H9 (cell line): ENCODE measurements at regions not wholly inside any gene's neighbourhood (a gene's known extent, or its start where the extent isn't known, plus 50 kb on each side); places are given as distances from the start of the nearest gene placed in this dataset.

Experiments used
- DNase-seq: peaks from one replicate; pipeline ENCODE4 v3.0.0-alpha.2; 2017
- H2AFZ ChIP-seq: one replicate; pipeline ENCODE4 v1.6.1; 2013; ENCODE audit warnings: mild to moderate bottlenecking, low read length, control low read depth, moderate library complexity
- H2AK5ac ChIP-seq: 2 replicates; pipeline ENCODE4 v1.6.1; 2013; ENCODE audit warnings: low read length, control low read depth, mixed read lengths; ENCODE audit not compliant: insufficient read length
- H2BK120ac ChIP-seq: one replicate; pipeline ENCODE4 v1.6.1; 2013; ENCODE audit warnings: low read depth, mild to moderate bottlenecking, low read length, control low read depth, inconsistent platforms; ENCODE audit not compliant: poor library complexity, severe bottlenecking
- H2BK12ac ChIP-seq: 2 replicates; pipeline ENCODE4 v1.6.1; 2013; ENCODE audit warnings: low read length, control low read depth, mixed read lengths, low read depth; ENCODE audit not compliant: insufficient read length
- H2BK15ac ChIP-seq: 2 replicates; pipeline ENCODE4 v1.6.1; 2013; ENCODE audit warnings: low read depth, low read length, control low read depth
- H2BK20ac ChIP-seq: one replicate; pipeline ENCODE4 v1.6.1; 2013; ENCODE audit warnings: low read depth, mild to moderate bottlenecking, low read length, control low read depth, inconsistent platforms; ENCODE audit not compliant: poor library complexity, severe bottlenecking
- H2BK5ac ChIP-seq: 2 replicates; pipeline ENCODE4 v1.6.1; 2013; ENCODE audit warnings: low read length, control low read depth, mixed read lengths; ENCODE audit not compliant: insufficient read length
- H3K14ac ChIP-seq: 2 replicates; pipeline ENCODE4 v1.6.1; 2013; ENCODE audit warnings: low read length, control low read depth; ENCODE audit not compliant: insufficient read depth
- H3K18ac ChIP-seq: 2 replicates; pipeline ENCODE4 v1.6.1; 2013; ENCODE audit warnings: low read depth, mild to moderate bottlenecking, mixed read lengths, low read length, control low read depth; ENCODE audit not compliant: insufficient read length
- H3K23ac ChIP-seq: 2 replicates; pipeline ENCODE4 v1.6.1; 2013; ENCODE audit warnings: low read length, control low read depth, mixed read lengths, low read depth; ENCODE audit not compliant: insufficient read length
- H3K23me2 ChIP-seq: 2 replicates; pipeline ENCODE4 v1.6.1; 2013; ENCODE audit warnings: low read depth, mild to moderate bottlenecking, mixed read lengths, low read length, control low read depth; ENCODE audit not compliant: insufficient read length, poor library complexity, severe bottlenecking
- H3K27ac ChIP-seq: 2 replicates; pipeline ENCODE4 v1.5.1; 2013; ENCODE audit warnings: low read length, control low read depth, mixed read lengths, low read depth; ENCODE audit not compliant: insufficient read length
- H3K27me3 ChIP-seq: 2 replicates; pipeline ENCODE4 v1.6.1; 2013; ENCODE audit warnings: low read length, control low read depth, inconsistent platforms; ENCODE audit not compliant: insufficient read depth
- H3K4ac ChIP-seq: 2 replicates; pipeline ENCODE4 v1.6.1; 2013; ENCODE audit warnings: low read depth, mild to moderate bottlenecking, control low read depth, inconsistent platforms, low read length, moderate library complexity
- H3K4me1 ChIP-seq: 2 replicates; pipeline ENCODE4 v1.6.1; 2013; ENCODE audit warnings: low read length, control low read depth, inconsistent platforms; ENCODE audit not compliant: insufficient read depth
- H3K4me2 ChIP-seq: 2 replicates; pipeline ENCODE4 v1.6.1; 2013; ENCODE audit warnings: low read length, control low read depth, mixed read lengths; ENCODE audit not compliant: insufficient read length, insufficient read depth
- H3K56ac ChIP-seq: 2 replicates; pipeline ENCODE4 v1.6.1; 2013; ENCODE audit warnings: low read depth, mild to moderate bottlenecking, mixed read lengths, low read length, control low read depth; ENCODE audit not compliant: insufficient read length
- H3K79me1 ChIP-seq: 2 replicates; pipeline ENCODE4 v1.6.1; 2013; ENCODE audit warnings: low read depth, mild to moderate bottlenecking, moderate library complexity, low read length, control low read depth, inconsistent platforms; ENCODE audit not compliant: insufficient read depth, poor library complexity, severe bottlenecking
- H3K79me2 ChIP-seq: 2 replicates; pipeline ENCODE4 v1.6.1; 2013; ENCODE audit warnings: low read length, control low read depth, inconsistent platforms; ENCODE audit not compliant: insufficient read depth
- H3K9ac ChIP-seq: 2 replicates; pipeline ENCODE4 v1.6.1; 2013; ENCODE audit warnings: low read length, control low read depth, mixed read lengths; ENCODE audit not compliant: insufficient read length; ENCODE audit errors: extremely low read depth
- H3K9me3 ChIP-seq: one replicate; pipeline ENCODE4 v1.6.1; 2013; ENCODE audit warnings: low read depth, low read length, inconsistent platforms; ENCODE audit not compliant: control insufficient read depth
- H3T11ph ChIP-seq: one replicate; pipeline ENCODE4 v1.6.1; 2013; ENCODE audit warnings: mild to moderate bottlenecking, low read length, control low read depth, inconsistent platforms
- H4K20me1 ChIP-seq: one replicate; pipeline ENCODE4 v1.6.1; 2013; ENCODE audit not compliant: control insufficient read depth, insufficient read length, insufficient read depth
- H4K5ac ChIP-seq: 2 replicates; pipeline ENCODE4 v1.6.1; 2013; ENCODE audit warnings: low read depth, mild to moderate bottlenecking, mixed read lengths, low read length, control low read depth; ENCODE audit not compliant: insufficient read length
- H4K8ac ChIP-seq: replicated peaks from 2 replicates; pipeline ENCODE4 v1.6.1; 2013; ENCODE audit warnings: low read length, control low read depth, mixed read lengths, low read depth; ENCODE audit not compliant: insufficient read length
- H4K91ac ChIP-seq: 2 replicates; pipeline ENCODE4 v1.6.1; 2013; ENCODE audit warnings: low read depth, mild to moderate bottlenecking, moderate library complexity, mixed read lengths, low read length, control low read depth; ENCODE audit not compliant: insufficient read length
- H3K27ac Mint-ChIP-seq, 3 experiments: 2 replicates in 2 of 3; 3 replicates in 1 of 3; pipeline ENCODE4 v1.8.0; 2020 to 2021; ENCODE audit warnings: mixed read lengths in 3 of 3, mild to moderate bottlenecking in 1 of 3, moderate library complexity in 1 of 3
- H3K27me3 Mint-ChIP-seq: 2 replicates; pipeline ENCODE4 v1.8.0; 2021; ENCODE audit warnings: low read depth, mild to moderate bottlenecking, moderate library complexity, mixed read lengths
- H3K36me3 Mint-ChIP-seq, 3 experiments: 2 replicates in 2 of 3; 3 replicates in 1 of 3; pipeline ENCODE4 v1.8.0; 2020 to 2021; ENCODE audit warnings: low read depth in 3 of 3, mixed read lengths in 3 of 3; ENCODE audit not compliant: insufficient read depth in 1 of 3
- H3K4me1 Mint-ChIP-seq, 2 experiments: 2 replicates each; pipeline ENCODE4 v1.8.0; 2020; ENCODE audit warnings: mixed read lengths in 2 of 2
- H3K4me3 Mint-ChIP-seq, 2 experiments: 2 replicates in 1 of 2; 3 replicates in 1 of 2; pipeline ENCODE4 v1.8.0; 2020 to 2021; ENCODE audit warnings: mild to moderate bottlenecking in 2 of 2, mixed read lengths in 2 of 2, moderate library complexity in 1 of 2
- H3K9me3 Mint-ChIP-seq, 2 experiments: 2 replicates in 1 of 2; 3 replicates in 1 of 2; pipeline ENCODE4 v1.8.0; 2020; ENCODE audit warnings: mild to moderate bottlenecking in 2 of 2, mixed read lengths in 2 of 2, moderate library complexity in 1 of 2
- TF ChIP-seq, protein P1 (sequence below): fragments of 200-600 bp; sonication (generic); conservative IDR thresholded peaks from 3 replicates; pipeline ENCODE4 v1.8.0; 2021; ENCODE audit warnings: antibody characterized with exemption, mild to moderate bottlenecking

DNA sequence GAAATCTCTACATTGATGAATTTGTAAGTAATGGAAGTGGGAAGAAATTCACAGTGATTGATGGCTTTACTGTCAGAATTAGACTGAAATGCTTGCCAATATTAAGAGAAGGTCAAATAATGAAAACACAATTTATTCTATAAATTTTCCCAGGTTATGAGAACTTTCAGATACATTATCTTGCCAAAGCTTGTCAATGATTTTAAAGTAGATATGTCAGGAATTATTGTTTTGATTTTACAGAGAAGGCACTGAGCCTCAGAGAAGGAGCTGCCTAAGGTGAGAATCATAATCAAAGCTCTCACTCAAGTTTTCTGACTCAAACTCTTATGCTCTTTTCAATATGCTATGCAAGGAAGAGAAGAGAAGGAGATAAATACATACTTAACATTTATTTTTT, 564.0 kb upstream of the RGMB start:
- Histone ChIP-seq H3K9me3 (no peaks in the 10 kb centered on the region), H3K27me3 (no peaks in the 10 kb centered on the region), H4K8ac (no peak overlapping the region), H3K9ac (no peak overlapping the region), H3K18ac (no peak overlapping the region), H3K79me1 (no peaks in the 10 kb centered on the region), H3K56ac (no peak overlapping the region), H4K91ac (no peak overlapping the region), H3K14ac (no peak overlapping the region), H2BK5ac (no peak overlapping the region), H4K20me1 (no peaks in the 10 kb centered on the region), H3K27ac (no peak overlapping the region), H2BK120ac (no peak overlapping the region), H3T11ph (no peak overlapping the region), H2AK5ac (no peak overlapping the region), H2AFZ (no peak overlapping the region), H2BK12ac (no peak overlapping the region), H3K79me2 (no peaks in the 10 kb centered on the region), H2BK20ac (no peak overlapping the region), H3K4me1 (no peaks in the 10 kb centered on the region), H3K4ac (no peak overlapping the region), H3K23ac (no peak overlapping the region), H3K23me2 (no peaks in the 10 kb centered on the region), H3K4me2 (no peak overlapping the region), H2BK15ac (no peak overlapping the region), H4K5ac (no peak overlapping the region)
- TF ChIP-seq, protein P1, sequence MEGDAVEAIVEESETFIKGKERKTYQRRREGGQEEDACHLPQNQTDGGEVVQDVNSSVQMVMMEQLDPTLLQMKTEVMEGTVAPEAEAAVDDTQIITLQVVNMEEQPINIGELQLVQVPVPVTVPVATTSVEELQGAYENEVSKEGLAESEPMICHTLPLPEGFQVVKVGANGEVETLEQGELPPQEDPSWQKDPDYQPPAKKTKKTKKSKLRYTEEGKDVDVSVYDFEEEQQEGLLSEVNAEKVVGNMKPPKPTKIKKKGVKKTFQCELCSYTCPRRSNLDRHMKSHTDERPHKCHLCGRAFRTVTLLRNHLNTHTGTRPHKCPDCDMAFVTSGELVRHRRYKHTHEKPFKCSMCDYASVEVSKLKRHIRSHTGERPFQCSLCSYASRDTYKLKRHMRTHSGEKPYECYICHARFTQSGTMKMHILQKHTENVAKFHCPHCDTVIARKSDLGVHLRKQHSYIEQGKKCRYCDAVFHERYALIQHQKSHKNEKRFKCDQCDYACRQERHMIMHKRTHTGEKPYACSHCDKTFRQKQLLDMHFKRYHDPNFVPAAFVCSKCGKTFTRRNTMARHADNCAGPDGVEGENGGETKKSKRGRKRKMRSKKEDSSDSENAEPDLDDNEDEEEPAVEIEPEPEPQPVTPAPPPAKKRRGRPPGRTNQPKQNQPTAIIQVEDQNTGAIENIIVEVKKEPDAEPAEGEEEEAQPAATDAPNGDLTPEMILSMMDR, result no peak
- no peak overlapping the region for H3K4me3 Mint-ChIP-seq
- H3K4me1 Mint-ChIP-seq, result peaks cover 0 to 4% of the 10 kb centered on the region in 2 experiments; a peak in 1 of 4 replicates
- no peak overlapping the region for H3K27ac Mint-ChIP-seq
- DNase-seq, result no peak
- H3K36me3 Mint-ChIP-seq, result peaks cover 0 to under 1% (median 0%) of the 10 kb centered on the region in 3 experiments; a peak in 1 of 7 replicates
- no peaks in the 10 kb centered on the region; a peak in 1 of 5 replicates for H3K9me3 Mint-ChIP-seq
- no peaks in the 10 kb centered on the region for H3K27me3 Mint-ChIP-seq
